ENCODE measurements at regions not wholly inside any gene's neighbourhood (a gene's known extent, or its start where the extent isn't known, plus 50 kb on each side); places are given as distances from the start of the nearest gene placed in this dataset.

DNA sequence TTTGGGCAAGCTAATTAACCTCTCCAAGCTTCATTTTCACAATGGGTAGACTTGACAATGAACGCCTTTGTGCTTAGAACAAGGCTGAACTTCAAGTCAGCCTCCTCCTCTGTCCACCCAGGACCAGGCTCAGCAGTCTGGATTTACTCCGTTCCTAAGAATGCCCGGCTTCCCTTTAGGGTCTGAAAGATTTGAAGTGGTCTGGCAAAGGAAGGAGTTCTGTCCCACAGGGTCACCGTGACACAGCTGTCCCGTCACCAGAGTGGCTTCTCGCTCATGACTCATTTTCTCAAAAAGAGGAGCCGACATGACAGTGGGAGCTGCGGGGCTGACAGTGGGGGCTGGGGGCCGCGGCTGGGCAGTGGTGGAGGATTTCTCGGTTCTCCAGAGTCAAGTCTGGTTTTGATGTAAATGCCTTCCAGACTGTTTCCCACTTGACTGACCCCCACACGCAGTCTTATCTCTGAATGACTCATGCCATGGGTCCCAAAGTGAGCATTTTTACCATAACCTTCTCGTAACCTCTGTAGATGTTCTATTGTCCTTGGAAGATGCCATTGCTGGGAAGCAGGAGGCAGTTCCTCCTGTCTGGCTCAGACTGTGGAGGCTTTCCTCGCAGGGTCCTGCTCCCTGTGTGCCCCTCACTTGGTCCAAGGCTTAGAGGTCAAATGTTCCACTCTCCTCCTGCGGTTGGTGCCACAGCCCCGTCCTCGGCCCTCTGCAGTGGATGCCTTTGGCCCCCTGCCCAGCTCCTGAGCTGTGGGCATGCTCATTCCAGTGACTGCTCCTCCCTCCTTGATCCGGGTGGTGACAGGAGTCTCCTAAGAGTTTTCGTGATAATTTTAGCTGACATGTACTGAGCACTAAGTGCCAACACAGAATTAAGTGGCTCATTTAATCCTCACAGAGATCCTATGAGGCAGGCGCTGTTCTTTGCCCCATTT lies 253.1 kb downstream of the FNDC1 start:
- no peak for DNase-seq (ENCODE audit: low read depth, low spot score)
- H4K20me1 ChIP-seq (ENCODE audit: control insufficient read depth, extremely low read depth, insufficient read depth, low read length): no peaks in the 10 kb centered on the region
- no peaks in the 10 kb centered on the region for H3K9me3 ChIP-seq (ENCODE audit: control insufficient read depth, low read depth, low read length)
- H3K4me3 ChIP-seq (ENCODE audit: control insufficient read depth in 2 of 3, extremely low read depth in 1 of 3, insufficient read depth in 2 of 3, low read depth in 1 of 3, low read length in 3 of 3): no peak overlapping the region
- TF ChIP-seq EZH2 (IDR thresholded peaks at IDR 0.05; ENCODE audit: low read length): no peak
- H2AFZ ChIP-seq (ENCODE audit: control insufficient read depth, low read length): no peak overlapping the region
- no peaks in the 10 kb centered on the region for H3K27me3 ChIP-seq (ENCODE audit: control insufficient read depth, extremely low read depth, insufficient read depth, low read length)
- H3K27ac ChIP-seq (ENCODE audit: control insufficient read depth, insufficient read depth, low read length): no peak overlapping the region
- H3K9ac ChIP-seq (ENCODE audit: control insufficient read depth, extremely low read depth, insufficient read depth, low read length): no peak overlapping the region
- dilution Hi-C loops (cut with MboI; ENCODE audit: extremely low pct_ligation_motif_present, low sequenced_read_pairs): no loop called here
- H3K9me1 ChIP-seq (ENCODE audit: control insufficient read depth, extremely low read depth, insufficient read depth, low read length): no peaks in the 10 kb centered on the region
- no peak for FAIRE-seq
- no peaks in the 10 kb centered on the region for H3K36me3 ChIP-seq (ENCODE audit: control insufficient read depth in 2 of 2, extremely low read depth in 1 of 2, insufficient read depth in 2 of 2, low read length in 2 of 2)
- H3K79me2 ChIP-seq (ENCODE audit: control insufficient read depth, insufficient read depth, low read length): no peaks in the 10 kb centered on the region
- H3K4me2 ChIP-seq (ENCODE audit: control insufficient read depth, extremely low read depth, insufficient read depth, low read depth, low read length): no peak overlapping the region
- H3K4me1 ChIP-seq (ENCODE audit: control insufficient read depth, extremely low read depth, insufficient read depth, low read length): no peaks in the 10 kb centered on the region

GRCh38 chr6:159421586-159421985 lies 252.4 kb downstream of the FNDC1 start:
- Histone ChIP-seq H3K9me1 (ENCODE audit: control insufficient read depth, extremely low read depth, insufficient read depth, low read length) (no peaks in the 10 kb centered on the region), H3K27me3 (ENCODE audit: control insufficient read depth, extremely low read depth, insufficient read depth, low read length) (no peaks in the 10 kb centered on the region), H3K9ac (ENCODE audit: control insufficient read depth, extremely low read depth, insufficient read depth, low read length) (no peak overlapping the region), H3K27ac (ENCODE audit: control insufficient read depth, insufficient read depth, low read length) (no peak overlapping the region), H3K36me3 (ENCODE audit: control insufficient read depth in 2 of 2, extremely low read depth in 1 of 2, insufficient read depth in 2 of 2, low read length in 2 of 2) (no peaks in the 10 kb centered on the region), H3K4me2 (ENCODE audit: control insufficient read depth, extremely low read depth, insufficient read depth, low read depth, low read length) (no peak overlapping the region), H3K9me3 (ENCODE audit: control insufficient read depth, low read depth, low read length) (no peaks in the 10 kb centered on the region), H3K79me2 (ENCODE audit: control insufficient read depth, insufficient read depth, low read length) (no peaks in the 10 kb centered on the region), H2AFZ (ENCODE audit: control insufficient read depth, low read length) (no peak overlapping the region), H4K20me1 (ENCODE audit: control insufficient read depth, extremely low read depth, insufficient read depth, low read length) (no peaks in the 10 kb centered on the region), H3K4me3 (ENCODE audit: control insufficient read depth in 2 of 3, extremely low read depth in 1 of 3, insufficient read depth in 2 of 3, low read depth in 1 of 3, low read length in 3 of 3) (no peak overlapping the region), H3K4me1 (ENCODE audit: control insufficient read depth, extremely low read depth, insufficient read depth, low read length) (no peaks in the 10 kb centered on the region)
- FAIRE-seq (no peak), DNase-seq (ENCODE audit: low read depth, low spot score) (no peak)
- dilution Hi-C loops (cut with MboI; ENCODE audit: extremely low pct_ligation_motif_present, low sequenced_read_pairs): no loop called here
- TF ChIP-seq CTCF (optimal IDR thresholded peaks at IDR 0.05 in 1 of 3, IDR thresholded peaks at IDR 0.05 in 1 of 3, conservative IDR thresholded peaks at IDR 0.05 in 1 of 3; ENCODE audit: extremely low read depth in 1 of 3, insufficient read depth in 2 of 3, low read length in 3 of 3) (no peak), EZH2 (IDR thresholded peaks at IDR 0.05; ENCODE audit: low read length) (no peak)

Measured in keratinocyte (primary cell).